ENCODE measurements at regions not wholly inside any gene's neighbourhood (a gene's known extent, or its start where the extent isn't known, plus 50 kb on each side); places are given as distances from the start of the nearest gene placed in this dataset.
"Not testable (repeated sequence)": the region's sequence is repeated elsewhere in the genome, so short reads cannot be mapped to it uniquely, and the experiment has no call there.

- no peak overlapping the region for H3K27ac ChIP-seq
- TF ChIP-seq CTCF (conservative IDR thresholded peaks at IDR 0.05) = peak; percentile 89
Measured at GRCh38 chr3:137692803-137693431, 71.2 kb upstream of the SOX14 start.

DNA sequence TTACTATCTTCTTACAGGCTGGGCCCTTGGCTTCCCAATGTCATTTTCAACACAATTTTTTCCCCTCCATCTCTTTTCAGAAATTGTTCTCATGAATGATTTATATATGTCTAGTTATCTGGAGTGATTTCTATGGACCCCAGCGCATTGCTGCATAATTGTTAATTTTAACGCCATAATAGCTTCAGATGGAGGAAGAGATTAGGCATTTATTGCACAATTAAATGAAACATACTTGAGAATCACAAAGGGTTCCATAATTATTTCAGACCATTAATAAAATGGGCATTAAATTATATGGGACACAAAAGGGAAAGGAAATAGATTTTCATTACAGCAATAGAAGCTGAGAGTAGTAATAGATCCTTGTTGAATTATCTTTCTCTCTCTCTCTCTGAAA, 70.3 kb upstream of the SOX14 start:
- no peak overlapping the region for H3K27ac ChIP-seq
- TF ChIP-seq CTCF (conservative IDR thresholded peaks at IDR 0.05) = no peak

DNA sequence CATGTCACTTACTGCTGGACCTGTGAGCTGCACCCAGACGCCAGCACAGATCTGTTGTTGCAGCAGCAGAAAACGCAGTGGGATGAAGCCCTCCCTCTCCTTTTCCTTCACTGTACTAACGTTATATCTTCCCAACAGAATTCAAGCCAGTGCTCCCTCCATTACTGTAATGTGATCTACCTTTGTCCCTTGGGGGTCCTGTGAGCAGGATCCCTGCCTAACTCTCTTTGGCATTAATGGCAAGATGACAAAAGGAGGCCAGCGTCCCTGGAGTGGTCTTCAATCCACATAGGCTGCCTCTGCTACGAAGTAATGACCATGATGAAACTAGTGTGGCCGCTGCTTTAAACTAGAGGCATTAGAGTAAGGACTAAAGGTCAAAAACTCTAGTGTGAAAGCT, 69.3 kb upstream of the SOX14 start:
- TF ChIP-seq CTCF (conservative IDR thresholded peaks at IDR 0.05) = no peak
- no peak overlapping the region for H3K27ac ChIP-seq

DNA sequence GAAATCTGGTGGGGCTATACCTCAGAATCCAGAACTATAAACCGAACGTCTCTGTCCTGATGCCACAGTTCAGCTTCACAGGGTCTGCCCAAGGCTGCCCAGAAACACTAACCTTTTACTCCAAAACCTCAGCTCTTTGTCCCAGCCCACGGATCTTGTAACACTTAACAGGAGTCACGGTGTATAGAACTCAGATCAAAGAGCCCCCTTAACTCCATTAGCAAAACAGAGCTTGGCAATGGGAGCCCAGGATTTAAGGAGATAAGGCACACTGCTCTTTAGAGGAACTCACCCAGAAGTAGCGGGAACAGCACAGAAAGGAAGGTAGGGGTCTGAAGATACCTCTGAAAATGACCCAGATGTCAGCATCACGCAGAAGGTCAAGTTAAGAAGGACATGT, 68.8 kb upstream of the SOX14 start:
- TF ChIP-seq CTCF (conservative IDR thresholded peaks at IDR 0.05) = no peak
- no peak overlapping the region for H3K27ac ChIP-seq

GRCh38 chr3:137709011-137709601, 55.0 kb upstream of the SOX14 start:
- peak; percentile 87 for TF ChIP-seq CTCF (conservative IDR thresholded peaks at IDR 0.05)

DNA sequence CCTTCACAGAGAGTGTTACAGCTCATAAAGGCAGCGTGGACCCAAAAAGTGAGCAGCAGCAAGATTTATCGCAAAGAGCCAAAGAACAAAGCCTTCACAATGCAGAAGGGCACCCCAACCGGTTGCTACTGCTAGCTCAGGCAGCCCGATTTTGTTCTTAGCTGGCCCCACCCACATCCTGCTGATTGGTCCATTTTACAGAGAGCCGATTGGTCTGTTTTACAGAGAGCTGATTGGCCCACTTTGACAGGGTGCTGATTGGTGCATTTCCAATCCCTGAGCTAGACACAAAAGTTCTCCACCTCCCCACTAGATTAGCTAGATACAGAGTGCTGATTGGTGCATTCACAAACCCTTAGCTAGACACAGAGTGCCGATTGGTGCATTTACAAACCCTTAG, 50.1 kb upstream of the SOX14 start:
- H3K27ac ChIP-seq = not testable (repeated sequence)

More at GRCh38 chr3:137709011-137709601, 55.0 kb upstream of the SOX14 start:
- H3K27ac ChIP-seq = no peak overlapping the region
